ENCODE measurements at regions not wholly inside any gene's neighbourhood (a gene's known extent, or its start where the extent isn't known, plus 50 kb on each side); places are given as distances from the start of the nearest gene placed in this dataset.
A peak's percentile ranks its signal among the peaks of the same experiment; 100 is the strongest.

DNA sequence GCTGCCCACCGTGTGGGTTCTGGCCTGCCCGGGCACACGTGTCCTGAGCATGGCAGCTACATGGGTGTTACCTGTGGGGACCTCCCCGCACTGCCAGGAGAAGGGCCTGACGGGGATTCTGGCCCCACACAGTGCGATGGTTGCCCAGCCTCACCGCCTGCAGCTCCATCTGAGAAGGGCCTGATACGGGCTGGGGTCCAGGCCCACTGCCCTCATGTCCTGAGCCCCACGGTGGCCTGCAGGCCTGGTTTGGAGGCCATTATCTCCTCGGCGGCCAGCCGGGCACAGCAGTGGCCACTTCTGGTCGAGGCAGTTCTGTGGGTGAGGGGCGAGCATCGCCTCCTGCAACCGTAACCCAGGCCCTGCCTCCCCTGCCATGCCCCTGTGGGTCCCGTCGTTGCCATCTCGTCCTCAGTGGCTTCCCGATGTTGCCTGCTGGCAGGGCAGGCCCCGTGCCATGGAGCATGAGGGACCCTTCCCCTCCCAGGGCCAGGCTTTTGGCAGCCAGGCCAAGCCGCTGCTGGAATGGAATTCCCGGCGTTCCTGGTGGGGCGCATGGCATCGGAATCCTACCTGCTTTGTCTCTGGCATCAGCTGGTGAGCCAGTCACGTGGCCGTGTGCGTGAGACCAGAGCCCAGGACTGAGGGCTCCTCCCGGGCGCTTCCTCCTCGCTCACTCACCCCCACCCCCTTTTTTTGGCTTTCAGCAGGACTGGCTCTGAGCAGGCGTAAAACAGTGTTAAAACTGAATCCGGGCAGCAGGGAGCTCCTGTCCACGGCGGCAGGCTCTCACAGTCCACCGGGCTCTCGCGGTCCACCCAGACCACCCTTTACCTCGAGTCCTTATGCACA lies 71.9 kb upstream of the PPARA start:
- DNase-seq (ENCODE audit: low read depth): peak; percentile 76

DNA sequence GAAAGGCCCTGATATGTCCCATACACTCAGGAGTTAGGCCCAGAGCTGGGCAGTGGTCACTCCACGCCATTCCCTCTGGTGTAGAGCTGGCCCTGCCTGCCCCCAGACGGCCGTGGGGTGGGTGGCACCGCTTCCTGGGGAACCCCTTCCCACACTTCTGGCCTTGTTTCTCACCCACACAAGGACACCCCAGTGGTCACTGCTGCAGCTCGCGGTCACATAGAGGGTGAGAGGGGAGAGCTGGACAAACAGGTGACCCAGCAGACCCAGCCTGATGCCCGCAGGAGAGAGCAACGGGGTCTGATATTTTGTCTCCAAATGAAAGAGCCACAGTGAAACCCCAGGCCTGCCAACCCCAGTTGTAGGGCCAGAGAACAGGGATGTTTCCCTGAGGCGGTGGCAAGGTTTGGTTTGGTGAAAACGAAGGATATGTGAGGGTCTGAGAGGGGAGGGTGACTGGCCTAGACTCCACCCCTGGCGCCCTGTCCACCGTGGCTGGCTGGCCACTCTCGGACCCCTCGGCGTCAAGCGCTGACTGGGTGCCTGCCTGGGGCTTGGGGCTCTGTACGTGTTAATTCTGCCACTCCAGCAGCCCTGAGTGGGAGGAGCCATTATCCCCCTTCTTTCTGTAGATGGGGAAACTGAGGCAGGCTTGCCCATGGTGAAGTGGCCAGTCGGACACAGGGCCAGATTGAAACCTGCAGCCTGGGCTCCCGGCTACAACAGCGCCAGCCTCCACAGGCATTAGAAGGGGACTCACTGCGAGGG lies 71.0 kb upstream of the PPARA start:
- DNase-seq (ENCODE audit: low read depth): peak; percentile 27

DNA sequence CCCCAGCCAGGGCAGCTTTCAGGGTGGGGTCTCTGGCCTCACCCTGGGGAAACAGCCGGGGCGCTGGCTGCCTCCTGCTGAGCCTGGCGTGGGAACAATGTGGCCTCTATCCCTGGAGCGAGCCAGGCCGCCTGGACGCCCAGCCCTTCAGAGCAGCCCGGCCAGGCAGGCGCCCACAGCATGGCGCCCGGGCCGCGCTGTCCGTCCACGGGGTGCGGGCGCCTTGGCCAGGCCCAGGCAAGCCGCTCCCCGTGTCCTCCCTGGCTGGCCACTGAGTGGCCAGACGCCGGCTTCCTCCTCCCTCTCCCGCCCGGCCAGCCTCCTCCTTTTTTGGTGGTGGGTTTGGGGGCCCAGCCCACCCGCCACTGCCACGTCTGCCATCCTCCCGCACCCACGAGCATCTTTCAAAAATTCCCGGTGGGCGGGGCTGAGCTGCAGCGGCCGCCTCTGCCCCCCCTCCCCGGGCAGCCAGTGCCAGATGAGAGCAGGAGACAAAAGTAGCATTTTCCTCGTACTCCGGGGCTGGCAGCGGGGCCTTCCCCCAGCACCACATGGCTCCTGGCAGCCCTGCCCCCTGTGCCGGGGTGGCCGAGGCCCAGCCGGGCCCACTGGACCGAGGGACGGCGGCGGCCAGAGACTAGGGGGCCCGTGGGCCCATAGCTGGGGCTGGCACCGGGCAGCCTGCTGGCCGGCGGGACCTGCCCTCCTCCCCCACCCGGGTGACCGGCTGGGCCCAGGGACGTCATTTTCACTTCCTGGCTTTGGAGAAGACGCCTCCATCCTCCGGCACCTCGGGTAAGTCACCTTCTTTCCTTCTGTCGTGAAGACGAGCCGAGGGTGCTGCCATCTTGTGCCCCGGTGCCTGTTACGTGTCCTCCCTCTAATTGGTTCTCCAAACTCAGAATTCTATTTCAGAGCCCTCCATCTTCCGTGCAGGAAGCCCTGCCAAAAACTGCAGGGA lies 70.2 kb upstream of the PPARA start:
- DNase-seq (ENCODE audit: low read depth): peak; percentile 89

DNA sequence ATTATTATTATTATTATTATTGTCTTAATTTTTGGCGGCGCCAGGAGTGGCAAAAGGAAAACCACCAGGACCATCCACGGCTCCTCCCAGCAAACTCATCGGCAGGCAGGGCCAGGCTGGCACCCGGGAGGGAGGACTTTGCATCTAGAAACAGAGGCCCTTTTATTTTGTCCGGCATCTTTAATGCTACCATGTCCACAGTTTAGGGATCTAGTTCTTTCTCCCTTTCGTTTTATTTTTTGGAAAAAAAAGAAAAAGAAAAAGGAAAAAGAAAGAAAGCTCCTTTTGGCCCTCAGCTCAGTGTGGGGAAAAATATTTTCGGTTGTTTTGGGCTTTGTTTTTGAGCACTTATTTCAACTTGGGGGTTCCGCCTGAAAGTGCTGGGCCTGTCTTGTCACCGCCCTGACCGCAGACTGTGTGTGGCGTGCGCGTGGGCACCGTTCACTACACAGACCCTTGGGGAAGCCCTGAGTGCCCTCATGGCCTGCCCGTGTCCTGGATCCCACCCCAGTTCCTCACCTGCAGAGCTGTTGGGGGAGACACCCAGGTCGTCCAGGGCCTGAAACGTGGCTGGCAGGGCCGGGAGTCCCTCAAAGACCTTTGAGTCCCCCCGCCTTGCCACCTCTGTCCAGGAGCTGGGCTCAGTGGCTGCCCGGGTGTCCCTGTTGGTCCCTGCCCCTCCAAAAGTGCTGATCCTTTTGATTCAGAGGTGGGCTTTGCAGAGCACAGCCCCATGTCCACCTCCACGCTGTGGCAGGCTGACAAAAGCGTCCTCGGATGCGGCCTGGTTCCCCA lies 69.1 kb upstream of the PPARA start:
- DNase-seq (ENCODE audit: low read depth): peak; percentile 51

DNA sequence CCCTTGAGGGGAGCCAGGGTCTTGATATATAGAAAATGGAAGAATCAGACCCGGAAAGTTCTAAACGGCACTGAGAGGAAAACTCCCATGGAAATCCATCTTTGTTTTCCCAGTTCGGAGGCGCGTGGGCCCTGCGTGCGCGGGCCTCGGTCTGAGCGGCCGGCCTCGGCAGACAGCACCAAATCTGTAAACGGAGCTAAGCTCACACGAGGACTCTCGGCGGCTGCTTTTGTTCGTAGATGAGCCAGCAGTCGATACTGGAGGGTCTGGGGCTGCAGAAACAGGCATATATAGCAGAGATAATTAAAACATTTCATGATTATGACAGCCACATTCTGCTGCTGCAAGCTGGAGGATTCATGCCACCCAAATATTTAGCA lies 68.5 kb upstream of the PPARA start:
- DNase-seq (ENCODE audit: low read depth): peak; percentile 51

DNA sequence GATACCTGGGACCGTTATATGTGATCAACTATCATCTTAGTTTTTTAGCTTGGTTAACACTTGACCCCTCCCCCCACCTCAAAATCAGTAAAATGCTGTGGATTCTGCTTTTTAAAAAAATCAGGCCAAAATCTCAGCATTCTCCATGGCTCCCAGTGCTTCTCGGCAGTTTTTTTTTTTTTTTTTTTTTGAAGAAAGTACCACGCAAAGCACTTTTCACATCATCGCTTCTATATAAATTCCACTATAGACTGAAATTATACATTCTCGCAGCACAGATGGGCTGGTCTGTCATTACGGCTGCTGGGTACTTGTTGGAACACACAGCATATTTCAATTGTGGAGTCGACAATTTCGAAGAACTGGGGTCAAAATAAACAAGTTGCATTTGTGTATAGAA lies 67.7 kb upstream of the PPARA start:
- DNase-seq (ENCODE audit: low read depth): no peak

DNA sequence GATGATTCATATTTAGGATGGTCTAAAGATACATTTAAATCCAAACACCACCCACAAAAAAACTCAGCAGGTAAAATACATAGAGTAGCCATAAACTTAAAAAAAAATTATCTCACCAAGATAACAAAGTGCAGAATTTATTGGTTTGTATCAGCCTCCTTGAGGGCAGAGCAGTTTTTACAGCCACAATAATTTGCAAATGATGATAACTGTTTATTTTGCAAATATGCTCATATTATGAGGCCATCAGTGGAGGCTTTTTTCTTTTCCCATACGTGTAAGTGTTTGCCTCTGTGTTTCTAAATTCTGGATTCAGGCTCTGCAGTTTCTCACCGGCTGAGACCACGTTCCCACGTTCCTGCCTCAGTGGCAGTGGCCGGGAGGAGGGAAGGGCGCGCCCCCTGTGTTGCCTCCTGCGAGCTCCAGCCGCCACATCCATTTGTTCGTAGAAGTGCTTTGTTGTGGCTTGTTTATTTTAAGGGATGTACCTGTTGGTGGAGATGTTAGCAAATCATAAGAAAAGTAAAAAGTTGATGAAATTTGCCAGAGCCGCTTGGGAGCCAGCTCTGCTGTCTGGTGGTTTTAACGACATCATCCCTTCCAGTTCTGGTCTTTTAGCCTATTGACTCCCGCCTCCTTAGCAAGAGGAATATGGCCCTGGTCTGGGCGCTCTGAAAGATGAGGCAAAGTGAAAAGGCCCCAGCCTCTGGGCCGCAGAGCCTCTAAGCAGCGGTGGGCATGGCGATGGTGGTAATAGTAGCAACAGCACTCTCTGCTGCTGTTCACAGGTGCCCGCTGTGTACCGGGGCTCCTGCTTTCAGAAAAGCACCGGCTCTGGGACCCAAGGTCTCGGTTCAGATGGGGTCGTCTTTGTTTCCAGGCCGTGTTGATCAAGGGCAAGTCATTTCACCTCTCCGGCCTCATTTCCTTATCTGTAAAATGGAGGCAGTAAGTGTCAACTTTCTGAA lies 66.7 kb upstream of the PPARA start:
- DNase-seq (ENCODE audit: low read depth): no peak

DNA sequence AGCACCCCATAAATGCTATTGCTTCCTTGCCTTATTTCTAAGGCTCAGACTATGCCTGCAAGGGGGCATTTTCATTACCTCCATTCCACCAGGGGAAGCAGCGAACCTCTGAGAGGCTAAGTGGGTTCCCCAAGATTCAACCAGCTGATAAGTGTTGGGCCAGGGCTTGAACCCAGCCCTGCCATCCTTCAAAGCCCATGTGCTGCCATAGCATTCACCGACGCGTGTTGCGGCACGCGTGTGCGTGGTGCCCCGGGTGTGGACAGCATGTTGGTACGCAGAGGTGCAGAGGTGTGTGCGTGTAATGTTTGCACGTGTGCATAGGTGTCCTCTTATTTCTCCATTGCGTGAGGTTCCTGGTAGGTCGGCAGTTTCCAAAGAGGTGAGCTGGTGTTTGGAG lies 66.0 kb upstream of the PPARA start:
- DNase-seq (ENCODE audit: low read depth): no peak

DNA sequence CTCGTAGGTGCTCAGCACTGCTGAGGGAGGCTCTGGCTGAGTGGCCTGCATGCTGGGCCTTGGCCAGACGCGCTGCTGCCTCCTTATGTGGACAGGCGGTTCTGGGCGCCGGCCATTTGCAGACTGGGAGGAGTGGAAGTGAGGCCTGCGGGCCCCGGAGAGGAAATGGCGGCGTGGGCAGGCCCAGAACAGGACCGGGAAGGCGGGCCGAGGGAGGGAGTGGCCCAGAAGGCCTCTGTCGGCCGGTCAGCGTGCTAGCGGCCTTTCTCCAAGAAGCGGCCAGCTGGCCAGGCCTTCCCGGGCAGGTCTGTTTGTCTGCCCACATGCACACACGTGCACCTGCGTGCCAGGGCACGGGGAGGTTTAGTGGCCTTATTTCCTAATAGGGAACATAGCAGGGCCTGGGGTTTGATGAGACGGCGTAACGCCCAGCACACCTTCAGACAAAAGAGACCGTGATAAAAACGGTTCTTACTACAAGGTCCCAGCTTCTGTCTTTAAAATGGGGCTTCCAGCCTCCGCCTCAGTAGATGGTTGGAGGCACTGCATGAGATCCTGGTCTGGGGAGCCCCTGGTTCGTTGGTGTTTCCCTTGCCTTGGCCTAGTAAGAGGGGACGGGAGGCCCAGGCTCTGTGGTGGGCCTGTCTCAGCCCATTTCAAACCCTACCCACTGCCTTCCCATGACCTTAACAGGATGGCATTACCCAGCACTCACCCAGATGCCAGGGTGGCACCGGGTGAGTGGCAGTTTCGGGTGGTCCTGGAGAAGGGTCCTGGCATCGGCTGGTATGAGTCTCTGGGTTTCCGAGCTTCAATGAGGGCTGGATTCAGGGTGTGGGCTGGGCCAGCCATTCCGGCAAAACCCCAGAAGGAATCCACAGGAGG lies 65.1 kb upstream of the PPARA start:
- DNase-seq (ENCODE audit: low read depth): peak; percentile 62

DNA sequence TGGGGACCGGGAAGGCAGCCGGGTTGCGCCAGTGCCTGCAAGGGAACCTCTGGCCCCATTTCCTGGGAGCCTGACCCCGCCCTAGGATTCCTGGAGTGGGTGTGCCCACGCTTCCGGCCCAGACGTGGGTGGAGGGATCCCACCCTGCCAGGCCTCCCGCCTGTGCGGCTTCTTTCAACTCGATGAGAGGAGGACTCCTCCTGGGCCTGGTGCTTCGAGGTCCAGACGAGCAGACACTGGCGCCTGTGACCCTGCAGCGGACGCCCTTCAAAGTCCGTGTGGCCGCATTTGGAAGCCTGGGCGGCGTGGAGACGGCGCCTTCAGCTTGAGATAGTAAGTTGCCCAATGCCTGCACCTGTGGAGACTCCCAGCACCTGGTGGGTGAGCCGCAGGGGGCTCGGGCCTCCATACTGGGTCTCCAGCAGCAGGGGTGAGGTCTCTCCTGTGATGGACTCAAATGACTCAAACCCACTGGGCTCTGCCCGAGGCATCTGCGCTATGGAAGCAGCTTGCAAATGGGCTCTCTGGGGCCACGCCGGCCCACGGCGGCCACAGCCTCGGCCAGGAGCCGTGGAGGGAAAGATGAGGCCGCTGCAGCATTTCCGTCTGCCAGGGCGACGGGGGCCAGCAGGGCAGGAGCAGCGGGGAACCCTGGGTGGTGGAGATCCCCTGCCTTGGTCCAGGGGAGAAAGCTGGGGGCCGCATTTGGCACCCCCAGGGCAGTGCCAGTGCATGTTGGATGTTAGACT lies 64.3 kb upstream of the PPARA start:
- peak; percentile 84 for DNase-seq (ENCODE audit: low read depth)

DNA sequence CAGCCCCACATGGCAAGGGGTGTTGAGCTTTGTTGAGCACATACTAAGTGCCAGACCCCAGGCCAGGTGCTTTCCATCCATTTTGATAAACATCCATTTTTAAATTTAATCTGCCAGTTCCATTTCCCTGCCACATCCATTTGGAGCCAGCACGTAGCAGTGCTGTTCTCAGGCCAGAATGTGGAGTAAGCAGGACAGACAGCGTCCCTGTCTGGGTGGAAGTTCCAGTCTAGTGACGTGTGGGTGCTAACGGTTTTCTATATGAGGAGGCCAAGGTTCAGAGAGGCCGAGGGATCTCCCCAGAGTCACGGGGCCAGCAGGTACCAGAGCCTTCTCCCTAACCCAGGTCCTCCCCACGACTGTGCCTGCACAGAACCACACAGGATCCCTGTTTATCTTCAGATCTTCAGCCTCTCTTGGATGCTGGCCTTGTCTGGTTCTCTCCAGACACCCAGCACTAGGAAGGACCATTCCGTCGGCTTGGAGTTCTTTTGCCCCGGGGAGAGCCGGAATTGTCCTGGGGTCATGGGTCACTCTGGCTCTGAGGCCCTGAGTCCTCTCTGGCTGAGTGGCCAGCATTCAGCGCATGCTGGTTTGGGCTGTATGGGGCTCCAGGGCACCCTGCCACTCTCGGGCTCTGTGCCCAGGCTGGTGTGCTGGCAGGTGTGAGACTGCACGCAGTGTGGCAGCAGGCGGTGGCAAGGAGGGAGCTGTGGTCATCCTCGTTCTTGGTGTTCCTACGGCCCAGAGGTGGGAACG lies 63.6 kb upstream of the PPARA start:
- peak; percentile 67 for DNase-seq (ENCODE audit: low read depth)

DNA sequence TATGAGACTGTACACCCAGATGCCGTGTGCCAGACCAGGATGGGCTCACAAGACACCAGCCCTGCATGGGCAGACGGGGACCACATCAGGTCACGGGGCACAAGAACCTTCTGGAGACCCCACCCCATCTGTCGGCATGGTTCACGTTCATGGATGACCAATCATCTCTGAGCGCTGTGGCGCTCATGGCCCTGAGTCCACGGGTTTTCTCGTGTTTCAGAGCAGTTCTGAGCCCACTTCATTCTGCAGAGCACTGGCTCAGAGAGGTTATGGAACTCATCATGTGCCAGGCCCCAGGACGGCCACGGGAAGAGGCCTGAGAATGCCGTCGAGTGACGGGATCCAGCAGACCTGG lies 63.0 kb upstream of the PPARA start:
- DNase-seq (ENCODE audit: low read depth): no peak

DNA sequence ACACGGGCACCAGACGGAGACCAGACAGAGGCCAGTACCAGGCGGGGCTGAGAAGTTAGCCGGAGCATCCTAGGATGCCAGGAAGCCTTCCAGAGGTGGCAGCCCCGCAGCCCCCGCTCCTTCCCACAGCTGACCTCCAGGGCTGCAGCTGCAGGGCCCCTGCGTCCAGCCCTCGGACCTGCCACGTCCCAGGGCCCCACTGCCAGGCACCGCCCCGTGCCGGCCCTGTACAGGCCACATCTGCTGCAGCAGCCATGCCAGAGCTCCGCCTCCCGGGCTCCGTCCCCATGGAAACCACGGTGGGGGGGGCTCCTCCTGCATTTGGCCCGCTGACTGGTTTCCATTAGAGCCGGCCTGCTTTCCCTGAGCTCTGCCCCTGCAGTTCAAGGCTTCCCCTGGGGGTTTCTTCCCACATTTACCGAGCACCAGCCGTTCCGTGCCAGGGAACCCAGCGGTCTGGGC lies 62.5 kb upstream of the PPARA start:
- DNase-seq (ENCODE audit: low read depth): peak; percentile 92

DNA sequence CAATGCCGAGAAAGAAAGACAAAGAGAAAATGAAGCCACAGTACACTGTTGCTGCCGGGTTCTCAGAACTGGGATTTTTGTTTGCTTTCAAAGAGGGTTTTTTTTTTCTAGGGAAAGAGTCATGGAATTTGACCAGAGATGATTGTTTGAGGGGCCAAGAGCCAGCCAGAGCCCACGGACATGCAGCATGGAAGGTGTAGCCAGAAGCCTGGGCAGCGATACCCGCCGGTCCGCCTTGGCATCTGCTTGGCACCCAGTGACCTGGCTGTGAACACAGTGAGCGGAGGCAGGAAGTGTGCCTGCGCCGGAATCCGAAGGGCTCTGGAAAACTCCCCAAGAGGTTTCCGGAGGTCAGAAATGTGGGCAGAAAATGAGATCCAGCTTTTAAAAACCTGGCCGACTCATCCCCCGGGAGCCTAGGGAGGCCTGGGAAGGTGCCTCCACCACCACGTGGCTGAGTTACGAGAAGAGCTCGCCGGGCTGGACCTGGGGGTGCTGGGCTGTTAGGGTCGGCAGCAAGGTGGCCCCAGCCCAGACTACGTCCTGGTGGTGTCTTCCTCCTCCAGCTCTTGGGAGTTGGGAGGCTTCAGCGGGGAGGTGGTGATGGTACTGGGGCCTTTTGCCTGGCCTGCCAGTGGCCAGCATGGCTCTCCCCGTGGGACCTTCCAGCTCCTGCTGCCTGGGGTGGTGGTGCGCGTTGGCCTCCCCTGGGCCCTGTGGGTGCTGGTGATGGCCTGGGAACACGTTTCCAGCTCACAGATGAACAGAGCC lies 61.6 kb upstream of the PPARA start:
- peak; percentile 92 for DNase-seq (ENCODE audit: low read depth)

DNA sequence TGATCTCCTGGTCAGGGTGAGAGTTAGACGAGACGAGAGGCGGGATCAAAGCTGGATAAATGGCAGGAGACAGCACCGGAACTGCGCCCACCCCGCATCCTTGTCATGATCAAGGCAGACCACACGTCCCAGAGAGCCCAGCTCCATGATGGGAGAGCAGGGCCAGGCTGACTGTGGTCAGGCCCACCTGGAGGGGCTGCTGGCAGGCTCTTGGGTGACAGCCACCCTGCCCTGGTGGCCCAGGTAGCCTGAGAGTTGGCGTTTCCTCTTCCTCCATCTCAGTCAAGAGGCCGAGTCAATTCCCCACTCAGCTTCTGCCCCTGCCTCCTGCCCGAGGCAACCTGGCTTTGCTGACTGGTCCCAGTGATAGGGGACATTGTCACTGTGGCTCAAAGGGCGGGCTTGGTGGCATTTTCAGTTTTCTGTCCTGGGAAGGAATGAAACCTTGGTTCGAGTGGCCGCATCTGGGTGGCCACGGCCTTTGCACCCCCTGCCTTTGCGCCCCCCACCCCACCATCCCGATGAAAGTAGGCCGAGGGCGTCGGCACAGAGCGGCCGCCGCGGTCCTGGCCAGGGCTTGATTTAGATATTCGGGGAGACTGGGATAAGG lies 60.8 kb upstream of the PPARA start:
- no peak for DNase-seq (ENCODE audit: low read depth)

DNA sequence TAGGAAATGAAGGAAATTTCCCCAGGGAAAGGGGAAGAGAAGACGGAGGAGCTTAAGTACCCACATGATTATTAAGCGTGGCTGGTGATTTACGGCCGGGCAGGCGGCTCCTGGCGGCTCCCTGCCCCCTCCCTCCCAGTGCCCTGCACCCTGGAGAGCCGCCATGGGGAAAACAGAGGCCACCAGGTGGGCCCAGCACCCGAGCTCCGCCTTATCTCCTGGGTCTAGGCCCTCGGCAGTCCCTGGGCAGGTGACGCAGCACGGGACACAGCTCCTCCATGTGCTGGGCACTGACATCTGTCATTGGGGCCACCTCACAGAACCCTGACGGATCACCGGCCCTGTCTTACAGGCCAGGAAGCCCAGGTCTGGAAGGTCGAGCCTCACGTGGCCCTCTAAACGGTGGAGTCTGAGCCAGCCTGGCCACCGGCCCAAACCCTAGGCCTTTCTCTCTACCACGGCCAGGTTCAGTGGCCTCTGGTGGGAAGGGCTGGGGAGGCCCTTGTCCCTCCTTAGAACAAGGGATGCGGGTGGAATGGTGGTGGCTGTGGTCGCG lies 60.2 kb upstream of the PPARA start:
- no peak for DNase-seq (ENCODE audit: low read depth)
